Kidney capillary endothelial cell (primary cell): ENCODE measurements at regions not wholly inside any gene's neighbourhood (a gene's known extent, or its start where the extent isn't known, plus 50 kb on each side); places are given as distances from the start of the nearest gene placed in this dataset.
A peak's percentile ranks its signal among the peaks of the same experiment; 100 is the strongest.
"Not testable (repeated sequence)": the region's sequence is repeated elsewhere in the genome, so short reads cannot be mapped to it uniquely, and the experiment has no call there.

Experiments
- DNase-seq: peaks from one replicate; pipeline ENCODE4 v3.0.0-alpha.2; 2018; ENCODE audit warnings: low spot score

DNA sequence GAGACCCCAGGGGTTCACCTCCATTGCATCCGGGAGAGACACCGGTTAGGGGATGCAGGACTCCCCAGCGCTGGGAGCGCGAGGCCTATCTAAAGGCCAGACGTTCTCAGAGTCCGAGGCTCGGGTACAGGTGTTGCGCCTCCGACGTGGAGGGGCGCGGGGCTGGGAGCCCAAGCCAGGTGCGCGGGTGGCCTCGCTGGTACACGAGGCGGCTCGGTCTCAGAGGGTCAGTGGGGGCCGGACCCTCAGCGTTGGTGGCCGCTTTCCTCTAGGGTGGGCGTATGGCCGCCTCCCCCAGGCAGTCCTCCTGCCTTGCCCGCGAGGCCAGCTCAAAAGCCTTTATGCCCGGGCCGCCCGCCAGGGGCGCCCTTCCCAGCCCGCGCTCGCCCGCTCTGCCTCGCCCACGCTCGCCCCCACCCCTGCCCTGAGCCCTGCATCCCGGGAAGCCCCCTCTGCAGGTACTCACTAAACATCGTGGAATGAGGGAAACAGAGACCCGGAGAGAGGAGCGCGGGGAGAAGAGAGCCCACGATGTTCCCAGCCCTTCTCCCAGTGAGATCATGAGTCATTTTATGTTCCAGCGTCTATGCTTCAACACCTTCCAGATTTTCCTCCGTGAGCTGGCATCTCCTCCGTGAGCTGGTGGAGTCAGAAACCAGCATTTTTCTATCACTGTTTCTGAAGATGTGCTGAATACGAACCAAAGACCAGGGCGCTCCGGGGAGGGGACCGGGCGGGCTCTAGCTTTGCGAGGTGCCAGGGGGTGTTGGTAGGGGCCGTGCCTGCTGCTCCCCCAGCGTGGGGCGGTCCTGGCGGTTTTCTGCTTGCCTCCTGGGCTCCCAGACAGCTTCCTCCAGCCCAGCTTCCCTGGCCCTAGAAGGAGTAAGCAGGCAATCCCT, 73.8 kb downstream of the DIO3 start:
- no peak for DNase-seq

DNA sequence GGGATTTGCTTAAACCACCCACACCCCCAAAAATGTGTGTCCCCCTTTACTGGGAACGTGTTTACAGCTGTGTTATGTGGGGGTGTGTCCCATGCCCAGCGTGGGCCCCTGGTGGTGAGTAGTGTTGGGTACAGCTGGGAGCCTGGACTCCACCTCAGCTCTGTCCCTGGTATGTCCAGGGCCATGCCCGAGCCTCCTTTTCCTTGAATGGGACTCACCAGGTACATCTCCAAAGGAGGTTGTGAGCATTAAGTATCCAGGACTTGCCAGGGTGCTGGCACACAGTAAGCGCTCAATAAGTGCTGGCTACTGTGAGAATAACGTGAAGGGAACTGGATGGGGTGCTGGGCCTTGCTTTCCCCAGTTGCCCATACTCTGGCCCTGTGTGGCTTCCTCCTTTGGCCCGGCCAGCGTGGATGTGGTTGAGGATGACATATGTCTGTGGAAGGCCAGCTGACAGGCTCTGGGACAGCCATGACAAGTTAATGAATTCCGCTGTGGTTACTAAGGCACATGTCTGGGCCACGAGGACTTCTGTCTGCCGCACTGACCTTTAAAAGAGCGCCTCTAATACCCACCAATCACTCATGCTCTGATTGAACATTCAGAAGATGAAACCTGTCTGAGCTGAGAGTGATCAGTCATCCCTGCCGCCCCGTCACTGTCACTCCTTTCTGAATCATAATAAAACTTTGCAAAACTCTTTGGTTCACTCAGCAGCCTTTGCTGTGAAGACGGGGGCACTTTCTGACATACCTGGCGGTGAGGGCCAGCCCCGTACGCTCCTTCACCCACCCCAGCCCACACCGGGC, 74.7 kb downstream of the DIO3 start:
- no peak for DNase-seq

- no peak for DNase-seq
Observed at GRCh38 chr14:101639241-101639833, 78.0 kb downstream of the DIO3 start.

GRCh38 chr14:101643651-101644050, 82.4 kb downstream of the DIO3 start:
- no peak for DNase-seq

DNA sequence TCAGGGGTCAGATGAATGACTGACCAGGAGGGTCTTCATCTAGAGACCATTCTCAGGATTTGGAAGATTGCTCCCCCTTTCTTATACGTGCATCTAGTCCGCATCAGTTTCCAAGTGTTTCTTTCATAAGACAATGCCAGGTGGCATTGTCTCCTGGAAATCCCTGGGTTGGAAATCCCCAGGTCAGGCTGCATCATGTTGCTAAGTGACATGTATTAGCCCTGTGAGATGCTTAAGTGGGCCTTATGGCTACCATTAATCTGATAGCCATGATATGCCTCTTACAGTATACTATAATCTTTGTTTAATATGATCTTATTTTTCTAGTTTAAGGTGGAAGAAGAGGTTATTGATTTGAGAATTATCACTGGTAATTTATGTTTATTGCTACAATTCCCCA, 92.8 kb downstream of the DIO3 start:
- DNase-seq: no peak

GRCh38 chr14:101657372-101657771, 96.1 kb downstream of the DIO3 start:
- DNase-seq: no peak

GRCh38 chr14:101665478-101666078, 95.9 kb upstream of the PPP2R5C start:
- DNase-seq: peak; percentile 17

- no peak for DNase-seq
Observed at GRCh38 chr14:101666264-101666663, 95.2 kb upstream of the PPP2R5C start.

GRCh38 chr14:101669629-101670028, 91.9 kb upstream of the PPP2R5C start:
- DNase-seq: no peak

GRCh38 chr14:101673873-101674272, 87.6 kb upstream of the PPP2R5C start:
- DNase-seq: no peak

- not testable (repeated sequence) for DNase-seq
Observed at GRCh38 chr14:101675835-101676234, 85.7 kb upstream of the PPP2R5C start.

DNA sequence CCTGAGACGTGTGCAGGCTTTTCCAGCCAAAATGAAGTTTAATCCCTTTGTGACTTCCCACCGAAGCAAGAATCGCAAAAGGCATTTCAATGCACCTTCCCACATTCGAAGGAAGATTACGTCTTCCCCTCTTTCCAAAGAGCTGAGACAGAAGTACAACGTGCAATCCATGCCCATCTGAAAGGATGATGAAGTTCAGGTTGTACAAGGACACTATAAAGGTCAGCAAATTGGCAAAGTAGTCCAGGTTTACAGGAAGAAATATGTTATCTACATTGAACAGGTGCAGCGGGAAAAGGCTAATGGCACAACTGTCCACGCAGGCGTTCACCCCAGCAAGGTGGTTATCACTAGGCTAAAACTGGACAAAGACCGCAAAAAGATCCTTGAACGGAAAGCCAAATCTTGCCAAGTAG, 83.6 kb upstream of the PPP2R5C start:
- DNase-seq: not testable (repeated sequence)

GRCh38 chr14:101681795-101682194, 79.7 kb upstream of the PPP2R5C start:
- no peak for DNase-seq

DNA sequence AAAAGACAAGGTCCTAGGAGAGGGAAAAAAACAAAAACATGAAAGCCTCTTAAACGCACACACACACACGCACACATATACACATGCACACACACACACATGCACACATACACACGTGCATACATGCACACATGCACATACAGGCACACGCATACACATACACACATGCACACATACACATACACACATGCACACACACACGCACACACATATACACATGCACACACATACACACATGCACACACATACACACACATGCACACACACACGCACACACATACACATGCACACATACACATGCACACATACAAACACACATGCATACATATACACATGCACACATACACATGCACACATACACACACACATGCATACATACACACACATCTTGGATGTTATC, 78.1 kb upstream of the PPP2R5C start:
- DNase-seq: no peak

DNA sequence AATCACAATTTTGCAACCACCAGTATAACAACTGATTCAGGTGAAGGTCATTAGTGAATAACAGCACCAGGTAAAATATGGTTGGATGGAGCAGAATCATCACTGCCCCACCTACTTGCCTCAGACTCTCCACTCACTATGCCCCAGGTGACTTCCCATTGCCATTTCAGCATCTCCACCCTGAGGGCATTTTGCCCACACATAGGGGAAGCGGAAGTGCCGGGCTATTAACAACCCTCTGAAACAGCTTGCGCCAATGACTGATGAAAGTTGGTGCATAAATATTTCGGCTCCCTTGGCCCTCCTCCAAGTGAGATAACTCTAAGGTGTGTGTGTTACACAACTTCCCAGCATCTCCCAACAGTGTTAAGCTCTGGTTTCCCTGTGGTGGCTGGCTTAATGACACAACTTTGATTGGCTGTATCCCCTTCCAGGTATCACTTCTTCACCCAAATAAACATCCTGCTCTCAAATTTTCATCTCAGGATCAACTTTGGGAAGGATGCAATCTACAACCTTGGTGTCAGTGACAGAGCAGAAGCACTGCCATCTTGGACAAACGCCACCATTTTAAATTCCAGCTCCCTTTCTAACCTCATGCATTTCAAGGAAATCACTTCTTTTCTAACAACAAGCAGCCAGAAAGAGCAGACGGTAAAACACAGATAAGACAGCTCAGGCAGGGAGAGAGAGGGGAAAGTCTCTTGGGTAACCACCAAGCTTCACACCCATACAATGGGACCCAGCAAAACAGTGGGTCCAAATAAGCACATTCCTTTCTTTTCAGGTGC, 73.6 kb upstream of the PPP2R5C start:
- no peak for DNase-seq

DNA sequence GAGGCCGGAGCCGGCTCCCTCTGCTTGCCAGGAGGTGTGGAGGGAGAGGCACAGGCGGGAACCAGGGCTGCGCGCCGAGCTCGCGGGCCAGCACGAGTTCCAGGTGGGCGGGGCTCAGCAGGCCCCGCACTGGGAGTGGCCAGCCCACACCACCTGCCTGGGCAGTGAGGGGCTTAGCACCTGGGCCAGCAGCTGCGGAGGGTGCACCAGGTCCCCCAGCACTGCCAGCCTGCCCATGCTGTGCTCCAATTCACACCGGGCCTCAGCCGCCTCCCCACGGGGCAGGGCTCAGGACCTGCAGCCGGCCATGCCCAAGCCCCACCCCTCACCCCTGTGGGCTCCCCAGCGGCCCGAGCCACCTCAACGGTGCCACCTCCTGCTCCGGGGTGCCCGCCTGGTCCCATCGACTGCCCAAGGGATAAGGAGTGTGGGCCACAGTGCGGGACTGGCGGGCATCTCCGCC, 72.4 kb upstream of the PPP2R5C start:
- no peak for DNase-seq

GRCh38 chr14:101689966-101690365, 71.5 kb upstream of the PPP2R5C start:
- DNase-seq: not testable (repeated sequence)

DNA sequence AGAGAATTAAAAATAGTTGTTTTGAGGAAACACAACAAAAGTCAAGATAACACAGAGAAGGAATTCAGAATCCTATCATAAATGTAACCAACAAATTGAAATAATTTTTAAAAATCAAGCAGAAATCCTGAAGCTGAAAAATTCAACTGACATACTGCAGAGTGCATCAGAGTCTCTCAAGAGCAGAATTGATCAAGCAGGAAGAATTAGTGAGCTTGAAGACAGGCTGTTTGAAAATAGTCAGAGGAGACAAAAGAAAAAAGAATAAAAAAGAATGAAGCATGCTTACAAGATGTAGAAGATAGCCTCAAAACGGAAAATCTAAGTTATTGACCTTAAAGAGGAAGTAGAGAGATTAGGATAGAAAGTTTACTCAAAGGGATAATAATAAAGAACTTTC, 65.8 kb upstream of the PPP2R5C start:
- no peak for DNase-seq

DNA sequence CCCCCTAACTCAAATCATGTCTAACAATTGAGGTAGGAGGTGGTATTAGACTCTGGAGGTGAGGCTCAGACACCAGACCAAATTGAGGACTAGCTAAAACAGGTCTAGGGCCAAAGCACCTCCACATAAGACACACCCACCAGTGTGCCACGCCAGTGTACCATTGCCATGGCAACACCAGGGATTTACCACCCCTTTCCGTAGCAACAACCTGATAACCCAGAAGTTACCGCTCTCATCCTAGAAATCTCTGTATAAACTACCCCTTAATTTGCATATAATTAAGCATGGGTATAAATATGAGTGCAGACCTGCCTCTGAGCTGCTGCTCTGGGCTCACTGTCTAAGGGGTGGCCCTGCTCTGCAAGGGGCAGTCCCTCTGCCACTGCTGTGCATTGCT, 57.4 kb upstream of the PPP2R5C start:
- no peak for DNase-seq

DNA sequence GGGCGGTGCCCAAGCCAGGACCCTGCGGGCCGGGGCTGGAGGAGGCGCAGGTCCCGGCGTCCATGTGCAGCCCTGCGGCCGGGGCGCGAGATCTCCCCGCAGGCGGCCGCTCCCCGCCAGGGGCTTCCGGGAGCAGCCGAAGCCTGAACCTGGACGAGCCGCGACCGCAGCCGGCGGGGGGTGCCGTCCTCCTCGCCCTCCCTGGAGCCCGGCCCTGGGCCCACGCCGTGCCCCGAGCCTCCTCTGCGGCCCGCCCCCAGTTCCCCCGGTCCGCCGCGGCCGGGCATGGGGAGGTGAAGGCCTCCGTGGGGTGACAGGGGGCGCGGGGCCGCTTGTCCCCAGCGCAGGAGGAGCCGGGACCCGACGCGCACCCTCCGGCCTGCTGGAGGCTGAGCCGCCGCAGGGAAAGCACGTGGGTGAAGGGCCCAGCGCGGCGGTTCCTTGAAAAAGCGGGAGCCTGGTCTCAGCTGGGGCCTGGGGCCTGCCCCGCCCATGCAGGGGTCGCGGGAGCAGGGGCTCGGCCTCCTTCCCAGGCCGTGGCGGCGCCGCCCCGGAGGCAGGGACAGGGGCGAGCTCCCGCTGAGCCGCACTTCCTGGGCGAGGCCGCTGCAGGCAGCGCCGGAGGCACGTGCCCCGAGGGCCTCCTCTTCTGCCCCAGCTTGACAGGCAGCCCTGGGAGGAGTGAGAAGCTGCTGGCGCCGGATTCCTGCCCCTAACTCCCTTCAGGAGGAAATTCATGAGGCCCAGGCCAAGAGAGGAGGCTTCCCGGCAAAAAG, 55.6 kb upstream of the PPP2R5C start:
- peak; percentile 20 for DNase-seq
